Testis (tissue), 2 donors: ENCODE measurements at regions not wholly inside any gene's neighbourhood (a gene's known extent, or its start where the extent isn't known, plus 50 kb on each side); places are given as distances from the start of the nearest gene placed in this dataset.

Source experiments
- CTCF ChIP-seq, 3 experiments: fragments of 450-650 bp in 2 of 3; fragments of 200-600 bp in 1 of 3; sonication (generic) in 1 of 3; IDR thresholded peaks; one replicate each; pipeline ENCODE4 v1.5.1; 2016 to 2019; ENCODE audit warnings: antibody characterized with exemption in 3 of 3, mild to moderate bottlenecking in 2 of 3, moderate library complexity in 1 of 3
- POLR2A ChIP-seq: fragments of 450-650 bp; IDR thresholded peaks from one replicate; pipeline ENCODE4 v1.6.1; 2017; ENCODE audit warnings: antibody characterized with exemption, mild to moderate bottlenecking, moderate library complexity

- TF ChIP-seq CTCF (IDR thresholded peaks at IDR 0.05) (no peak), POLR2A (no peak)
Measured at GRCh38 chr12:125243811-125244210, 178.6 kb downstream of the AACS start.
